CMK (cell line): ENCODE measurements at regions not wholly inside any gene's neighbourhood (a gene's known extent, or its start where the extent isn't known, plus 50 kb on each side); places are given as distances from the start of the nearest gene placed in this dataset.

ENCODE experiments used
- DNase-seq: peaks from one replicate; pipeline ENCODE4 v3.0.0-alpha.2; 2010; ENCODE audit warnings: low read depth

DNA sequence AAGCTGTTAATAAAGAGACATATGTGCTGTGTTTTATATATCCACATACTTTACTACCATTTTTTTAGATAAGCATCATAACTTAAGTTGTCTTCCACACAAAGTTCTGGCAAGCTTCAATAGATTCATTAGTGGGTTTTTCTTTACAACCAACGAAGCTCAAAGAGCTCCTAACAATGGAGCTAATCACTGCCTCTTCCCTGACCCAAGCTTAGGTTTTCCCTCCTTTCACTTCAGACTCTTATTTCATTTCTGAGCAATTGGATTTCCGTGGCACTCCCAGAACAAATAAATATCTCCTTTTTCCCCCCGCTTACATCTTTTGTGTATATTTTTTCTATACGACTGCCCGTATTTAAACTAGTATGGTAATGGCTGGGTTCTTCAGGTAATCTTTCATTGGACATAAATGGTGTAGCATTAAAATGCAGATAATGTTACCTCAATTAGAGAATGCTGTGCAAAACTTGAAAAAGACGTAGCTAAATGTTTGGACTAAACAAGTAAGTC, 275.5 kb upstream of the TMEM161B start:
- no peak for DNase-seq

DNA sequence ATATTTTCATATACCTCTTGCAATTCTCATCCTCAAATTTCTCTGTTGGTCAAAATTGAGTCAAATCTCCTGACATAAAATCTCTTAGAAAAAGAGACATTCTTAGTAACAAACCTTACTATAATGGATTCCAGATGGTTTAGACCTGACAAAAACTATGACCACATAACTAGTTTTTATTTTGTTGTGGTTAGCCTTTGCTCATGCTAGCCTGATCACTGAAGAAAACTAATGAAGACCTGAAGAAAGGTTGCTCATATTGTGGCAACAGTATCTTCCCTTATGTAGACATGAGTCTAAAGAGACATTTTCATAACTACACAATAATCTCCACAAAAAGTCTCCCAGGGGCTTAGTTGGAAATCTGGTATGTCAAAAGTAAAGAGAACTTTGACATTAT, 274.1 kb upstream of the TMEM161B start:
- DNase-seq, result no peak

DNA sequence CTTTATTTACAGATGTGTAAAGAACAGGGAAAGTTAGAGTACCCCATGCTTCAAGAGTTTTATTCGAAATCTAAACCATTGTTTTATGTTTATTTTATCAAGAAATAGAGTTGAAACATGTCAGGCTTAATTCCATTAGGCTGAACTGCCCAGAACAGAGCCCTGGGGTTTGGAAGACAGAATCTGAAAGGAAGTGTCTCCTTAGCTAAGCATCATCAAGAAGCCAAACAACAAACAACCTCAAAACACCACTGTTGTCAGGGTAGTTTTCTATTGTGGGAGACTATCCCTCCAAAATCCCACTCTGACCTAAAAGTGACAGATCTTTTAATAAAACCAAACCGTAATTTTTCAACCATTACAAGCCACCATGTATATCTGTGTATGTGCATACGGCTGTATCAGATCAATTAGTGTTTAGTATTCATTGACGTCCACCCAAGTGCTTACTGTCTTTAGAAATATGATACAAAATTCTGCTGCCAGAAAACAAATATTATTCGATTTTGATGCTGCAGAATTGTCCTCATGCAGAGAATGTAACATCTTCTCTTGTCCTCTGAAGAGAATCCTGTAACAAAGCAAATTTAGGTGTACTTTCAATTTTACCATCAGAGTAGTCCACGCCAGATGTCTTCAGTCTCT, 271.9 kb upstream of the TMEM161B start:
- no peak for DNase-seq

DNA sequence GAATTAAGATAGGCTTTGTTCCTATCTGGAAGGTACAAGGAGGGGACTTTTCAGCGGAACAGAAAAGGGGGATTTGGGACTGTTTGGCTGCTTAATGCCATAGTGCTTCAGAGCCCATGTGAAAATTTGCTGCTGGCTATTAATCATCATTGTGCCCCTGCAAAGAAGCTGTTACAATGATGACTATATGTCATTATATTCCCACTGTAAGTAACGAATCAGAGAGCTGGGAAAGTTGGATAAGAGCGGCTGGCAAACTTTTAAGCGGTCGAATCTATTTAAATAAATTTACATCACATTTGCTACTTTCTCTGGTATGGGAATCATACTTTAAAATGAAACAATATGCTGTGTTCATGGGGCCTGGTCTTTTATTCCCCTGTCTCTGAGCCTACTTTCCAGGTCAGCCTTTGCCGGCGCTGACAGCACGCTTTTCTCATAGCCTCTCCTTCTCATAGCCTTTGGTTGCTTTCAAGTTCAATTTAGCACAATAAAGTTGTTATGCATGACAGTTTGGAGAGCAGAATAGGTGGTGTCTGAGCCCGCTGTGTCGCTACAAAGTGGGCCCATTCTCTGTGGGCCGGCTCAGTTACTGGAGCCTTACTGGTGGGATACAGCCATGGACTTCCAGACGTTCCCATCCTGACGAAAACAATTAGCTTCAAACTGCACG, 271.2 kb upstream of the TMEM161B start:
- no peak for DNase-seq

DNA sequence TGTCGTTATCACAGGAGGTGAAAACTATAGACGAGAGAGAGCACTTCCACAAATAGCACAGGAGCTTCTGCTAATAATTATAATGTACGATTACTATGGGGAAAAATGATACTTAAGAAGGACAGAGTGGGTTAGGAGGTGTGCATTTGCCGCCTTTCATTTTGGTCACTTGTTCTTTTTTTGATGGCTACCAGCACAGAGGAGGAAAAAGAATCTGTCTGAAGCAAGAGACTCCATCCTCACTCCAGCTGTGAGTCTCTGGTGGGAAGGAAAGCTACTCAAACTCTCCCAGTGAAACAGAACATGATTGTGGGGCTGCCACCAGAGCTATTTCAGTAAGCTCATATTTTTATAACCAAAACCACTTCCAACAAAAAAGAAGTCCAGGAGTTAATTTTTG, 270.4 kb upstream of the TMEM161B start:
- no peak for DNase-seq

DNA sequence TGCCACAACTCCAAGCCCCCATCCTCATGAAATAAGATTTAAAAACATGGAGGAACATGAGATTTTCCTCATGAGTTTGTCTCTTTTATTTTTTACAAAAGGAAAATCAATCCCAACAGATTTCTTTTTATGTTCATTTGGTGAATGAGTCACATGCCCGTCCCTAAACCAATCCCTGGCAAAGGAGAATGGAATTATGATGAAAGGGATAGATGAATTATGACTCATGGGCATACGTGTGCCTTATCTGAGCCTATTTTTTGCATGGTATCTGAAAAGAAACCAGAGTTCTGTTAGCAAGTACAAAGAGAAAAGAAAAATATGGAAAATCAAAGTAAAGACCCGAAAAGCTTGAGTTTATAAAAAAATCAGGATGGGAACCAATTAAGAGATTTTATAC, 267.5 kb upstream of the TMEM161B start:
- no peak for DNase-seq

DNA sequence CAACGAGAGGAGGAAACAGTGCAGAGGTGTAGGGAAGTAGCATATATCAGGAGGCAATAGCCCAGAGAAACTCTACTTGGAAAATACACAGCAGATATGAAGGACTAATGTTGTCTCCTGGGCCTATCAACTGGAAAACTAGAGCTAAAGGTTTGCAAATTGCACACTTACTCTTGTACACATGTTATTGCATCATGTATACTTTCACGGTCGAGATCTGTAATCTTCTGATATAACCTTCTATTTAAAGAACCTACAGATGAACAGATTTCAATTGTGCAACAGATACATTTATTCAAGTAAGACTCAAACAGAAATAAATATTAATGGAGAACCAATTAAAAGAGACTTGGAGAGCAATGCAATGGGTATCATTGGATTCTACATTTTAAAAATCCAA, 256.3 kb upstream of the TMEM161B start:
- DNase-seq, result no peak

DNA sequence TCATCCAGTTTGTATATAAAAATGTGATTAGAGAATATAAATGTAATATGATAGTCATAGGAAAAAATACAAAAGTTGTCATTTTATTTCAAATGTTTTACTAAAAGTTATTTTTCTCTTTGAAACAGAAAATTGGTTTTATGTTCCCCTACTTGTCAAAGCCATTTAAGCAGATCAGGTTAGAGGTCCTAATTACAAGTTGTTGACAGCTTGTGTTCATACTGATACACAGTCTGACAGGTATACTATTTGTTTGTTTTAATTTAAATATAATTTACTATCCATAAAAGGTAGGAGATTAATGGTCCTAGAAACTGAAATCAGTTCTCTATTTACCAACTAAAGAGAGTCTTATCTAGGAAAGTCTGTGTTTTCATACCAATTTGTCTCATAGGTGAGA, 250.4 kb upstream of the TMEM161B start:
- DNase-seq, result no peak

DNA sequence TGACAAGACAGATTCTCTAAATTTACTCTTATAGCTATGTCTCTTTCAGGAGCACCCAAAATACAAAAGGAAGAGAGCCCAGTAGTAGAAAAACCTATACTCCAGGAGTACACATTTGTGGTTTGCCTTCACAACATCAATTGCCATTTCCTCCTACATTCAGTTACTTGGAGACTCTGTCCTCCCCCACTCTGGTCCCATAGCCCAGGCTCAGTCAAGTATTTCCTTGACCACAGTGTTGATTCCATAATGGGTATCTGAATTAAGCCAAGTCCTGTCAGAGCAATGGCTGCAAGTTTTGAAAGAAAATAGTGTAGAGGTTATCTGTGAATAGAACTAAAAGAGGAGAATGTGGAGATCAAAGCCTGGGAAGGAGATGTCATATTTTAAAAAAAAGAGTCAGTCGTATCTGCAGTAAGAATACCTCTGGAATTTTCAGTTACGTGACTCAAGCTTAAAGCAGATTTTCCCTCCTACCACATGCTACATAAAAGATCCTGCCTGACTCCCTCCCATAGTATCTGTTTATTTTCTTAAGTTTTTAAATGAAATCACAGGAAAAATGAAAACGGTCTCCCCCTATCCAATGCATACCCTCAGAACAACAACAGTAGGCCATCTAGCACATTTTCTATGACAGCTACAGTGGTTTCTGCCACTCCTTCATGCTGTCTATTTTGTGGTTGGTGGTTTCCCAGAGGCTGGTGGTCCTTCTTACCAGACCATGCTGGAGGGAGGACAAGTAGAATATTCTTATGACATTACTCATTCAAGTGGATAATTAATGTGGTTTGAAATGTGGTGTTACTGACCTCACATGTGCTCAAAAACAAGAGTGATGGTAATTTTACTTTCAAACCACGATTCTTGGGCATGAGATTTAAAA, 249.7 kb upstream of the TMEM161B start:
- no peak for DNase-seq

DNA sequence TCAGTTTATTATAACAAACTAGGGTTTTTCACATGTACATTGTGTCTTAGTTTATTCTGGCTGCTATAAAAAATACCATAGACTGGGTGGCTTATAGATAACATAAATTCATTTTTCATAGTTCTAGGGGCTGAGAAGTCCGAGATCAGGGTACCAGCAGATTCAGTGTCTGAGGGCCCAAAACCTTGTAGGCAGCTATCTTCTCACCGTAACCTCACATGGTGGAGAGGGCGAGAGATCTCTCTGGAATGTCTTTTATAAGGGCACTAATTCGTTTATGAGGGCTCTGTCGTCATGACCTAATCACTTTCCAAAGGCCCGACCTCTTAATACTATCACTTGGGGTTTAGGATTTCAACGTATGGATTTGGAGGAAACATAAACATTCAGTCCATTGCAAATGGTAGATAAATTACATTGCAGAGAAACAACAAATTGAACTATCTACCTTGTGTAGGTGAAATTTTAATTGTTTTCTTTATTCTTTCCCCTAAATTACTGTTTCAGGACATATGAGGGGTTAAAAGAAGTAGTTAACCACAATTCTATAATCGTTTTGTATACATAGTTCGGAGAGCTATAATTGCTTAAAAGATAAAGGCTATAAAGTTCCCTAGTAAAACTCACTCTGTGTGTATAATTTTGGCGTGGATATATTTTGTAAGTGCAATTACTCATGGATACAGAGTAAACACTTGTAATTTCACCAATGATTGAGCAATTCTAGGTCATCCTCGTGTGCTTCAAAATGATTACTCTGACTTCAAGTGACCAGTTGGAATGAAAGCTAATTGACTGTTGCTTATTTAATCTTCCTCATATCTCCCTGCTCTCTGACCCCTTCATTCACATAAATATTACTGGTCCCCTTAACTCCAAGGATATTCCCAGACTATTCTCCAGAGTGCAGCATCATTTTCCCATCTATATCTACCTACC, 247.5 kb upstream of the TMEM161B start:
- no peak for DNase-seq

DNA sequence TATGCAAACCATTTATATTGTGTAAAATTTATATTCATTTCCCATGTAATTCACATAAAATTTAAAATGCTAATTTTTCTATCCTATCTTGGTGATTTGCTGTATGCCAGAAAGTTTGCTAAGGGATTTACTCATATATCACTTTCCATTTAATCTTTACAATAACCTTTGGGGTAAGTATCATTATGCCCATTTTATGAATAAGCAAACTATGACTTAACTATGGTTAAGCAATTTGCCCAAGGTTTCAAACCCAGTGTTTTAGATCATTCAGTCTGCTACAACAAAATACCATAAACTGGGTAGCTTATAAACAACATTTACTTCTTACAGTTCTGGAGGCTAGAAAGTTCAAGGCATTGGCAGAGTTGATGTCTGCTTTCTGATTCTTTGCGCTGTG, 246.4 kb upstream of the TMEM161B start:
- DNase-seq, result no peak

DNA sequence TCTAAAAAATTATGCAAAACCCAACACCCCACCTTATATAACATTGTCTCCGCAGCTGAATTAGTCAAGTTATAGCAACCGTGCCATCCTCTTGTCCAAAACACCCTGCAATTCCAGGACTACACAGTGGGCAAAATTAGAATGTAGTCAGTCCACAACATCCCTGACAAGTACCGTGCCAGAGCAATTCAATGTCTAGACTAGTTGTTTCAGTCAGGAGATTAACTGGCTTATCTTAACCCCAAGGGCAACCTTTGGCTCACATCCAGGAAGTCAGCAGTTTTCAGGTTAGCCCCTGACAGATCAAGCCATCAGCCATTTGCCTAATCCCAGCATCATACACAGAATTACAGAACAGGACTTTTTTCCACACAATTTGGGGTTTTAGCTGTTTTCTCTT, 240.8 kb upstream of the TMEM161B start:
- DNase-seq, result no peak

DNA sequence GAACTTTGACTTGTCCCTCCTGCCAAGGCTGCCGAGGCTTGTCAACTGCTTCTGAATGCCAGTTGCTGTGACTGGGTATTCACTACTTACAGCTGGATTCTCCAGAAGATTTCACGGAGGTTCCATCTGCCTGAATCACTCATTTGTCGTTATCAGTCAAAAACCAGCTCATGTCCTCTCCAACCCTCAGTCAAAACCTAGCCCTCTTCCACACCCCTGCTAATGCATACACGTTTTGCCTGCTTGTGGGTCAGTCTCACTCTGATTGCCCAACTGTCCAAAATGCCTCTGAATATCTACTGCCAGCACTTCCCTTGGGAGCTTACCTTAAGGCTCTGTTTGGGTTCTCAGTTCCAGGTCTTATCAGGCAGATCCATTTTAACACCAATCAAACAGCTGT, 238.6 kb upstream of the TMEM161B start:
- no peak for DNase-seq

DNA sequence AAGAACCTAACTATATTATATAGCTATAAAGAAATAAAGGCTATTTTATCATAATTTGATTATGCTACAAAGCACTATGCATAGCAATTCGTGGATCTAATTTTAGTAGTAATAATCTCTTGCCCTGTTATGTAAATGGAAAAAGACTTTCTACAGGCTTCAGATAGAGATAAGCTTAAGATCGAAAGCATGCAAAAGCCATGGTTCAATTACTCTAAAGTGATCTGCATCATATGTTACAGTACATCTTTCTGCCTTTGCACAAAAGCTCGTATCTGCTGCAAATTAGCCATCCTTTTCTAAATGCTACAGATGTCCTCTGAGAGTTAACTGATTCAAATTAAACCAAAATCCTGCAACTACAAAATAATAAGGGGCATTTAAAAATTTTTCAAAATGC, 234.8 kb upstream of the TMEM161B start:
- DNase-seq, result no peak

DNA sequence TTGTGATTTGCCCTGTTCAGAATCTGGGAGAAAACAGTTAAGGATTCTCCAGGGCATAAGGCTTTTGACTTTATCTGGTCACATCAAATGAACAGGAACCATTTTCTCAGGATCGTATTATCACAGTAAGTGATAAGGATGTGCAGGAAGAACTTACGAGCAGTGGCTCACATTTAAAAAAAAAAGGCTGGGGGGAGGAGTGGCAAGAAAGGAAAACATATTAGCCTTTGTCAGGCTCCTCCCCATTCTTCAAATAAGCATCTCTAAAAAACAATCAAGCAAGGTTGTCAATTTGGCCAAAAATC, 234.3 kb upstream of the TMEM161B start:
- no peak for DNase-seq

DNA sequence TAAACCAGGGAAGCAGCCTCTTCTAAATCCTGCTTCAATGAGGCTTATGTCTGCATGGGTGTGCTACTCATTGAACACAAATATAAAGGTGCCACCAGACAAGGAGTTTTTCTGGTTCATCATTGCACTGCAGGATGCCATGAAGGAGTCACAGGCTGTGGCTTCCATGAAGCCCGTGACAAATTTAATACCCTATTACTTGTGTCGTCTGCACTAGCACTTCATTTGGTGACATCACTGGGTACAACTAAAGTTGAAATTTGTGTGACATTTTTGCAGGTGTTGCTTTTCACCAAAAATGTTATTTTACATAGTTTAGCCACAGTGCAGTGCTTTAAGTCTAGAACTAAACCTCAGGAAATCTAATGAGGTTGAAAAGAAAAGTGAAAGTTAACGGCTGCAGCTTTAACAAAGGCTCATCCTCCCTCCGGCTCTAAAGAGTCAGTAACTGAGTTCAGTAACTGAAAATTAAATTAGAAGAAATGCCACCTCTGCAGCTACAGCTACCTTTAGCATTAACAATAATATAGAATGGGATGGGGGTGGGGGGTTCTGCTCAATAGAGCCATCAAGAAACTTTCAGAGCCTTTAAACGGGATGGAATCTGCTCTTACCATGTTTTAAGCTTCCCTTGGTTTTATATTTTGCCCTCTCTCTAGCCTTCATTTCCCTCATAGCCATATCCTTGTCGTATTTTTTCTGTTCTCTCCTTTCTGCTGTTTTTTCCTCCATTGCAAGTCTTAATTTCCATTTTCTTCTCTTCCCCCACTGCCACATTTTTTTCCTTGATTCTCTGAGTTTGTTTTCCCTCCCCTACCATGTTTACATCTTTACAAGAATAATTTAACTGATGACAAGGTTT, 233.8 kb upstream of the TMEM161B start:
- no peak for DNase-seq

DNA sequence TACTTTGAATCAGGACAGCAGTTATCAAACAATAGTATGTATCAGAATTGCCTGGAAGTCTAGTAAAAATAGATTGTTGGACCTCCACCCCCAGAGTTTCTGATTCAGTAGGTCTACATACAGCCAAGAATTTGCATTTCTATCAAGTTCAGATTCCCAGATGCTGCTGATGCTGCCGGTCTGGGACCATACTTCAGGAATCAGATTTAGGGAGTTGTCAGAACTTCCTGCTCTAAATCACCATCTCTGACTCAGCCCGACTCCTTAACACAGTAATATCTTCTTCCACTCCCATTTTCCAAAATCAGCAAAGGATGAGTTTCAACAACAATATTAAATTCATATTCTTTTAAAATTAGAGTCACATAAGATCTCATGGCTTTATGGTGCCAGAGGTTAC, 227.2 kb upstream of the TMEM161B start:
- DNase-seq, result no peak

DNA sequence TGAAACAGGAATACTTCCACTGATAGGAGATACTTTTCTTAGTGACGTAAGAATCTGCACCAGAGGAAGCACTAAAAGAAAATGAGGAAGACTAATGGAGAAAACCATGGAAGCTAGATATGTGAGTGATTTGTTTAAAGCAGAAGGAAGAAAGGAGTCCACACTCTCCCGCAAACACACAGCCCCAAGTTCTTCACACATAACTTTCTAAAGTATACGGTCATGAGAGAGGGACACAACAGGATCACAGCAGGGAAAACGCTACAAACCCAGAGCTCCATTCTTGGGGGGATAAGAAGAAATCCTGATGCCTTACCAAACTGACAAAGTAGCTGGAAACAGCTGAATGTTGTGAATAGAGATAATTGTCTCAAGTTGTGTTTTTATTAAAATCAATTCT, 222.2 kb upstream of the TMEM161B start:
- no peak for DNase-seq

DNA sequence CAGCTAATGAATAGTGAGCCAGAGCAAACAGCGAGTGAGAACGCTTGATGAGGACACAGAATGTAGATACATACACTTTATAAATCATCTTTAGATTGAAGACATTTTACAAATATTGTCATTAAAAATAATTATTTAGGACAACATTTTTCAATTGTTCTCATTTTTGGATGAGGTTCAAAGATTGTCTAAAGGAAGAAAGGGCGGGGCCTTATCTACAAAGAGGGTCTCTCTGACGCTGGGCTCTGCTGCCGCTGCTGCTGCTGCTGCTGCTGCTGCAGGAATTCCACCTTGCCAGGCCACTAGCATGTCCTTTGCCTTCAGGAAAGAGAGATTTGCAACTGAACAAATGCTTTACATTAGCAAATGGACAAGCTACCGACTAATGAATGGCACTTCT, 220.7 kb upstream of the TMEM161B start:
- DNase-seq, result no peak

DNA sequence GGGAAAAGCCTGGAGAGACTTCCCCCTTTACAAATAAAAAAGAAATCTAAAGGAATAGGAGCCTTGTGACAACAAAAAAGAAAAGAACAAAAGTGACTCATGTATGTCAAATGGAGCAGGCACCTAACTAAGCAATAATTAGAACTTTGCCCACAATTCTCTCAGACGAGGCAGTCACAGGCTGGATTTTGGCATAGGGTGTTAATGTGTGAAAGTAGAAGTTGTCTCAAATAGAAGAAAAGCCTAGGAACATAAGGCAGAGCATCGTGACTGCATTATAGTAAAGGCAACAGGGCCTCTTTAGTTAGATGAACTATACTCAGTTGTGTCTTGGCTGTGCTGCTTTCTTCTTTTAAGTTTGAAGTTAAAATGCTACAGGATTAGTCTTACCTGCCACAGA, 219.9 kb upstream of the TMEM161B start:
- no peak for DNase-seq

DNA sequence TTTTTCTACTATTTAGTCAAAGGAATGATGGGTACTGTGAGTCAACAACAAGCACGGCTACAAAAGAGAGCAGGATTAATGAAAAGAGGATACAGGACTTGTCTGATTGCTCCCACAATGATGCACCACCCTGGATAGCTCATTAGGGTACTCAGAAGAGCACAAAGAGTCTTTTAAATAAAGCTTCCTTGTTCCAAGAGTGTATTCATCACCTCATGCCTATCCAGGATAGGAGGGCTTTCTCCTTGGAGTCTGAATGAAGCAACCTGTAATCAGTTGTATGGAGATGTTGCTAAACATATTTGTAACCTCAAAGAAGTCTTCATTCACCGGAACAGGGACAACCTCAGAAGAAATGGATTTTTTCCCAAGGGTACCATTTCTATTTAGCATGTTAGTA, 219.5 kb upstream of the TMEM161B start:
- no peak for DNase-seq
